GM12872 (cell line): ENCODE measurements at regions not wholly inside any gene's neighbourhood (a gene's known extent, or its start where the extent isn't known, plus 50 kb on each side); places are given as distances from the start of the nearest gene placed in this dataset.
A peak's percentile ranks its signal among the peaks of the same experiment; 100 is the strongest.

Source experiments
- TF ChIP-seq, protein P1 (sequence below): IDR thresholded peaks from 3 replicates; pipeline ENCODE4 v1.5.1; 2011; ENCODE audit warnings: low read depth, mild to moderate bottlenecking, low read length, moderate library complexity; ENCODE audit not compliant: insufficient read depth

DNA sequence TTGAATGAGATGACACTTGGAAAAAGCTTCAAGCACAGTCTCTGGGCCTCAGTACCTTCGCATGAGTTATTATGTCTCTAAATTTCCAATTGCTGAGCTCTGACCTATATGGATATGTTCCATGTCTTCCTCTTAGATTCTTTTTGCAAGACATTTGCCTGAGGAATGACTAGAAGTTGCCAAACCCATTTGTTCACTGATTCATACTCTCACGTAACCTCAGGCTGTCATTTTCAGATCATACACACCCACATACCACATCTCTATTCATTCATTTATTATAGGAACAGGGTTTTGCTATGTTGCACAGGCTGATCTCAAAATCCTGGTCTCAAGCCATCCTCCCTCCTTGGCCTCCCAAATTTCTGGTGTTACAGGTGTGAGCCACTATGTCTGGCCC is 2137.1 kb upstream of the TENM3 start:
- TF ChIP-seq, protein P1, sequence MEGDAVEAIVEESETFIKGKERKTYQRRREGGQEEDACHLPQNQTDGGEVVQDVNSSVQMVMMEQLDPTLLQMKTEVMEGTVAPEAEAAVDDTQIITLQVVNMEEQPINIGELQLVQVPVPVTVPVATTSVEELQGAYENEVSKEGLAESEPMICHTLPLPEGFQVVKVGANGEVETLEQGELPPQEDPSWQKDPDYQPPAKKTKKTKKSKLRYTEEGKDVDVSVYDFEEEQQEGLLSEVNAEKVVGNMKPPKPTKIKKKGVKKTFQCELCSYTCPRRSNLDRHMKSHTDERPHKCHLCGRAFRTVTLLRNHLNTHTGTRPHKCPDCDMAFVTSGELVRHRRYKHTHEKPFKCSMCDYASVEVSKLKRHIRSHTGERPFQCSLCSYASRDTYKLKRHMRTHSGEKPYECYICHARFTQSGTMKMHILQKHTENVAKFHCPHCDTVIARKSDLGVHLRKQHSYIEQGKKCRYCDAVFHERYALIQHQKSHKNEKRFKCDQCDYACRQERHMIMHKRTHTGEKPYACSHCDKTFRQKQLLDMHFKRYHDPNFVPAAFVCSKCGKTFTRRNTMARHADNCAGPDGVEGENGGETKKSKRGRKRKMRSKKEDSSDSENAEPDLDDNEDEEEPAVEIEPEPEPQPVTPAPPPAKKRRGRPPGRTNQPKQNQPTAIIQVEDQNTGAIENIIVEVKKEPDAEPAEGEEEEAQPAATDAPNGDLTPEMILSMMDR, result no peak

DNA sequence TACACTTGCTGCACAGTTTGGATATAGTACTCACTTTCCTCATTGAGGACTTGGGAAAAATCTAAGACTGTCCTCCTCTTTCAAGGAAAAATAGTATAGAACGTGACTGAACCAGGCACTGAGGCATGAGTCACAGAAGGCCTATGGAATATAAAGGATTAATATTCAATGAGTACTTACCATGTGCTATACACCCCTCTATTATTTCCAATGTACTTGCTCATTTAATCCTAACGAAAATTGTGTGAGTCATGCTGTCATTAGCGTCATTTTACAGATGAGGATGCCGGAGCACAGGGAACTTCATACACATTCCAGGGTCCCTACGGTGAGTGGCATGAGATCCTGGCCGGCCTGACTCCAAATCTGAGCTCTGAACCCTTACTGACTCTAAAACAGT is 2136.2 kb upstream of the TENM3 start:
- TF ChIP-seq, protein P1, result no peak

DNA sequence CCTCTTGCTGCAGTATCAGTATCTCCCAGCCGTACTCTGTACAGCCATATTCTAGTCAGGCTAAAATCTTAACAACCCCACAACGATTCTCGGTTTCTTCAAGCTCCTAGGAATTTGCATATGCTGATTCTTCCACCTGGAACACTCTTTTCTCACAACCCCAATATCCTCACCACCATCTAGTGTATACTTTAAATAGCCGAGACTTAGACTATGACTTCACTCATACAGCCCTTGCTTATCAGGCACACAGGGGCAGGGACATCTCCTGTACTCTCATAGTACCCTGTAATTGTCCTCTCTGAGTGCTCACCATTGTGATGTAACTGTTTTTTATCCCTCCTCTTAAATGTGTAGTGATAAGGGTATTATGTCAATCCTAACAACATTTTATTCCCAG is 2126.4 kb upstream of the TENM3 start:
- TF ChIP-seq, protein P1, result no peak

DNA sequence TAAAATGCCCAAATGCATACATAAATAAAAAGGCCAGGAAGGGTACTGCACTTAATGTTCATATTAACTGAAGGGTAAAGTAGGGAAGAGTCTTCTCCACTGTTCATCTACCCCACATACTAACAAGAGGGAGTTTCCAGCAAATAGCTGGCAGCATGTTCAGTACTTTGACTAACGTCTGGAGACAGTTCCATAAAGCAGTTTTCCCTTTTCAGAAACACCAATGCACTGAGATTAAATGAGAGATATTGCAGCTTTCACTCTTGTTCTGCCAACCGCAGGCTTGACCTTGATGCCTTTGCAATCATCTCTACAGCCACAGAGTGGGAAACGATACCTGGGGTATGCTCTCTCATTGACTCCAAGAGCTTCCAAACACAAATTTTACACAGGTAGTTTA is 2123.1 kb upstream of the TENM3 start:
- TF ChIP-seq, protein P1, result no peak

DNA sequence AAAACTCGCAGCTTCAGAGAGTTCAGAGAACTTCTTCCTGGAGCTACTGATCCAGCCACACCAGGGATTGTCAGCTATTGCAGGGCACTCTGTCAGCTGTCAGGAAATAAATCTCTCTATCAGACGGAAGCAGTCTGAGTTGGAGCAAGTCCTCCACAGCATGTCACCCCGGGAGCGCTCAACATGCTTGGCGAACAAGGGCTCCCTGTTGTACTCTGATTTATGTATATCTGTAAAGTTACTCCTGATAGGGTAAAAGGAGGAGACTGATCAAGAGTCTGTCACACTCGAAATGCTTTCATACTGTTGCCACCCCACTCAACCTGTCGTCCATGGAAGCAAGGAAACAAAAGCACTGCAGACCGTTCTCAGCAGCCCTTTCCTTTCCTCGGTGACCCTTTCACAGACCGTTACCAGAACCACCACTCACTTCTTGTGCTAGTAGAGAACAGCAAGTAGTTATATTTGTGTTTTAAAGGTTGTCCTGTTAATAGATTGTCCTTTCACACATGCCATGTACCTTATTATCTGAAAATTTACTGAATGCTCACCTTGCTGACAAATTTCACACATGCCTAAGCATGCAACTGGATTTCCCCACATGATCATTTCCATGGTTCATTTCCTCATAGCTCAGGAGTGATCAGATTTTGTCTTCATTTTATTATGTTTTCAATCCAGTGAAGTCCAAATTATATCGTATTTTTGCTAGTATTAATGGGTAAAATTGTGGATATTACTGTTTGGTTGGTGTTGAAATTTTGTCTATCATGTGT is 2108.9 kb upstream of the TENM3 start:
- TF ChIP-seq, protein P1, result no peak

DNA sequence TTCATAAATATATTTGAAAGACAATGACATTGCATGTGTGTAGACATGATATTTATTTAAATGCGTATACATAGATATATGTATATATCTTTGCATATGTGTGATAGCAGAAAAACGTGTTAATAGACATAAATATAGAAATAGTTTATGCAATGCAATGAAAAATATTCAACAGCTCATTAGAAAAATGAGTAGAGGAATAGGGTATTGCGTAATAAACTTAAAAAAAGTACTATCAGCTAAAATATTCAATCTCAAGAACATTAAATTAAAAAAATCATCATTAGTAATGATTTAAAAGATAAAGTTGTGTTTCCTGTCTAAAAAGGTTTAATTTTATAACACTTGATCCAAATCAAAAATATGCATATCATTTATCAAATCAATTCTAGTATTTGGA is 2101.5 kb upstream of the TENM3 start:
- TF ChIP-seq, protein P1, result no peak

DNA sequence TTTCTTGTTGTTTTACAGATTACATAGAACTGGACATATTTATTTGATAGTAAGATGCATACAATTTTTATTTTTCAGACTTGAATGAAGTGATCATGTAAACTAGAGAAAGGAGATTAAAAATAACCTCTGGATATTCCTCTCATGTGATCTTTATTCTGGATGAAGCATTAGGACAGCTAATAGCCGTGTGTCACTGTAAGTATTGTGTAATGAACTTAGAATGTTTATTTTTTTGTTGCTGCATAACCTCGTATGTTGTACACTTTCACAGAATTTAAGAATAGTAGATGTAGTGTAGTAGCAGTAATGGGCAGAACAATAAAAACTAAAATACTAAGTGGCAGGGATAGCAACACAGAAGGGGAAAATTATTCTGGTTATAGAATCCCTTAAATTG is 2094.5 kb upstream of the TENM3 start:
- TF ChIP-seq, protein P1, result no peak

DNA sequence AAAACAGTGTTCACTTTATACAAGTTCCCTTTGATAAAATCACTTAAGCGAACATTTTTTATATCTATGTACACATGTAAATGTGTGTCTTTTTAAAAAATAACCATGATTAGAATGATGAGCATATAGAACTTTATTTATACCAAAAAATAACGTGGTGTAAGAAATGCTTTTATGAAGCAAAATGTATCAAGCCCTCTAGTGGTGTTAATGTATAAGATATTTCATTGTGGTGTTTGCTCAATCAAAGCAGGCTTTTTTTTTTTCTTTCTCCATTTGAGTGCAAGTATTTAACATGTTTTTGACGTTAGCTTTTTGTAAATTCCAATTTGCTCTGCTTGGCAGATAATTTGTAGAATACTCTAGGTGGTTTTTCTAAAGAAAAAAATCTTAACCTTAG is 2092.4 kb upstream of the TENM3 start:
- TF ChIP-seq, protein P1, result peak; percentile 38; the same call in 1 of the 3 replicates
